Right lobe of liver (tissue), 4 donors: ENCODE measurements at regions not wholly inside any gene's neighbourhood (a gene's known extent, or its start where the extent isn't known, plus 50 kb on each side); places are given as distances from the start of the nearest gene placed in this dataset.

ENCODE experiments used
- CTCF ChIP-seq, 4 donors: fragments of 200-600 bp in 3 of 4; fragments of 450-650 bp in 1 of 4; IDR thresholded peaks; one replicate each; pipeline versions ENCODE4 v1.5.1 to v1.8.0; 2016 to 2022; ENCODE audit warnings: antibody characterized with exemption in 4 of 4, mild to moderate bottlenecking in 2 of 4
- POLR2A ChIP-seq: fragments of 450-650 bp; IDR thresholded peaks from one replicate; pipeline ENCODE4 v1.6.1; 2017; ENCODE audit warnings: antibody characterized with exemption, mild to moderate bottlenecking
- donor health status: DM: no; HTN: no; CAD: no.
- donor health status: DM: no; HTN: no; CAD: no.
- donor health status: DM: no; HTN: yes; CAD: no.

- no peak for TF ChIP-seq CTCF (IDR thresholded peaks at IDR 0.05)
- TF ChIP-seq POLR2A, result no peak
These were observed 90.5 kb downstream of the PMAIP1 start for GRCh38 chr18:59990121-59990823.
